ENCODE measurements at regions not wholly inside any gene's neighbourhood (a gene's known extent, or its start where the extent isn't known, plus 50 kb on each side); places are given as distances from the start of the nearest gene placed in this dataset.

GRCh38 chr1:199698222-199698621 is 329.3 kb upstream of the NR5A2 start:
- intact Hi-C loops (cut with micrococcal nuclease; ENCODE audit: unreplicated experiment): no loop called here
- H2AFZ ChIP-seq (ENCODE audit: control insufficient read depth, low read depth, low read length): no peak overlapping the region
- H3K27me3 ChIP-seq (replicated peaks in 1 of 2; ENCODE audit: control insufficient read depth in 2 of 2, insufficient read depth in 2 of 2, low read length in 1 of 2): no peaks in the 10 kb centered on the region
- no TSS peak for BruUV-seq (replicated peaks)
- H3K4me3 ChIP-seq: no peak overlapping the region
- no peaks in the 10 kb centered on the region for H4K20me1 ChIP-seq (ENCODE audit: control insufficient read depth, insufficient read depth)
- ChIA-PET CTCF (no interaction called here), RAD21 (ENCODE audit: unreplicated experiment) (no interaction called here), SMC1A (ENCODE audit: uncharacterized antibody, unreplicated experiment) (no interaction called here), POLR2A (no interaction called here)
- no peak for ATAC-seq
- in situ Hi-C loops (cut with MboI): loop anchor here (25.0 kb wide), 1 partner anchor 589 kb away; no protein-coding TSS in a partner anchor
- no peak for FAIRE-seq
- no peaks in the 10 kb centered on the region for H3K9me3 ChIP-seq (replicated peaks; ENCODE audit: control insufficient read depth, insufficient read depth, low read length)
- H3K27ac ChIP-seq (ENCODE audit: control insufficient read depth, insufficient read depth): no peak overlapping the region
- no peaks in the 10 kb centered on the region for H3K79me2 ChIP-seq (ENCODE audit: control insufficient read depth, insufficient read depth, low read length)
- DNase-seq (ENCODE audit: low read depth, low spot score): no peak
- TF ChIP-seq SPI1 (IDR thresholded peaks at IDR 0.05; ENCODE audit: borderline replicate concordance, insufficient read depth, low read depth, low read length) (peak; percentile 32; the same call in 1 of the 2 replicates), CHD1 (IDR thresholded peaks at IDR 0.05; ENCODE audit: low read depth, low read length) (no peak)
- H3K4me2 ChIP-seq (ENCODE audit: control insufficient read depth, insufficient read depth): no peak overlapping the region
- no peak overlapping the region for H3K9ac ChIP-seq (ENCODE audit: control insufficient read depth, insufficient read depth, low read length)
- H3K4me1 ChIP-seq (ENCODE audit: control insufficient read depth, insufficient read depth, low read length): no peaks in the 10 kb centered on the region
- H3K36me3 ChIP-seq (ENCODE audit: control insufficient read depth in 2 of 2, insufficient read depth in 2 of 2, low read length in 1 of 2): no peaks in the 10 kb centered on the region

GRCh38 chr1:199700551-199700950 is 327.0 kb upstream of the NR5A2 start:
- SMC1A ChIA-PET (ENCODE audit: uncharacterized antibody, unreplicated experiment): no interaction called here
- no TSS peak for BruUV-seq (replicated peaks)
- Histone ChIP-seq H3K27me3 (replicated peaks in 1 of 2; ENCODE audit: control insufficient read depth in 2 of 2, insufficient read depth in 2 of 2, low read length in 1 of 2) (no peaks in the 10 kb centered on the region), H2AFZ (ENCODE audit: control insufficient read depth, low read depth, low read length) (no peak overlapping the region), H3K9me3 (replicated peaks; ENCODE audit: control insufficient read depth, insufficient read depth, low read length) (no peaks in the 10 kb centered on the region), H4K20me1 (ENCODE audit: control insufficient read depth, insufficient read depth) (no peaks in the 10 kb centered on the region), H3K36me3 (ENCODE audit: control insufficient read depth in 2 of 2, insufficient read depth in 2 of 2, low read length in 1 of 2) (no peaks in the 10 kb centered on the region), H3K4me2 (ENCODE audit: control insufficient read depth, insufficient read depth) (no peak overlapping the region), H3K79me2 (ENCODE audit: control insufficient read depth, insufficient read depth, low read length) (no peaks in the 10 kb centered on the region), H3K4me1 (ENCODE audit: control insufficient read depth, insufficient read depth, low read length) (no peaks in the 10 kb centered on the region), H3K9ac (ENCODE audit: control insufficient read depth, insufficient read depth, low read length) (no peak overlapping the region), H3K27ac (ENCODE audit: control insufficient read depth, insufficient read depth) (no peak overlapping the region), H3K4me3 (no peak overlapping the region)
- ATAC-seq (no peak), FAIRE-seq (no peak), DNase-seq (ENCODE audit: low read depth, low spot score) (no peak)
- CTCF ChIA-PET: interaction anchor here (0.9 kb wide), 1 partner anchor 439 kb away, joined by 3 read pairs; no protein-coding TSS in a partner anchor
- in situ Hi-C loops (cut with MboI): no loop called here
- RAD21 ChIA-PET (ENCODE audit: unreplicated experiment): no interaction called here
- intact Hi-C loops (cut with micrococcal nuclease; ENCODE audit: unreplicated experiment): no loop called here
- WGBS (ENCODE audit: insufficient coverage, insufficient replicate concordance, low lambda C conversion rate, missing lambda C conversion rate): 32% methylated on average over 4 of the region's 4 CpGs
- POLR2A ChIA-PET: no interaction called here
- no peak for TF ChIP-seq HDAC6 (IDR thresholded peaks at IDR 0.05; ENCODE audit: unreplicated experiment)
- TF ChIP-seq SRF (IDR thresholded peaks at IDR 0.05; ENCODE audit: low read depth in 2 of 2, low read length in 2 of 2): no peak
- no peak for TF ChIP-seq CBX5 (IDR thresholded peaks at IDR 0.05; ENCODE audit: low read depth)
- TF ChIP-seq ATF7 (IDR thresholded peaks at IDR 0.05; ENCODE audit: low read depth): no peak
- no peak for TF ChIP-seq MEF2B (IDR thresholded peaks at IDR 0.05; ENCODE audit: partially characterized antibody, poor library complexity, severe bottlenecking)
- TF ChIP-seq BRCA1 (IDR thresholded peaks at IDR 0.05; ENCODE audit: low read depth, low read length): no peak
- TF ChIP-seq HSF1 (IDR thresholded peaks at IDR 0.05; ENCODE audit: low read depth, low read length): no peak
- TF ChIP-seq HDAC2 (IDR thresholded peaks at IDR 0.05): no peak
